NOMO-1 treated with DMSO at 0.1 percent for 48 hours (cell line): ENCODE measurements at regions not wholly inside any gene's neighbourhood (a gene's known extent, or its start where the extent isn't known, plus 50 kb on each side); places are given as distances from the start of the nearest gene placed in this dataset.

Experiments
- DNase-seq: peaks from one replicate; lab custom pipeline; 2025; ENCODE audit not compliant: unreplicated experiment; lab: John Stamatoyannopoulos, UW

DNA sequence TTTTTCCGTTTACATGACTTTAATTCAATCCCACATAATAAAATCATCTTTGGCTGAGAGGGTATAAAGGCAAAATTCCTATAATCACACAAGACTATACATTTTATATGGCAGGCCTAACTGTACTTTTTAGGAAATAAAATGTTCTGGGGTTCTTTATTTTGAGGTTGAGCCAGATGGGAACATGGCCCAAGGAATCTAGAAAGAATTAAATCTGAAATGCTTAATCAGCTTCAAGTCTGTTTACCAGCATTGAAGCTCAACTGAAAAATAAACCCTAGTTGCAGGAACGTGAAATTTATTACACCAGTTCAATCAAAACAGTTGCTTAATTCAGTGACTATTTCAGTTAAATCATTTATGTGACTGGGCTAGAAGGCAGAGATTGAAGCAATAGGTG is 191.0 kb upstream of the BTG1 start:
- no peak for DNase-seq

DNA sequence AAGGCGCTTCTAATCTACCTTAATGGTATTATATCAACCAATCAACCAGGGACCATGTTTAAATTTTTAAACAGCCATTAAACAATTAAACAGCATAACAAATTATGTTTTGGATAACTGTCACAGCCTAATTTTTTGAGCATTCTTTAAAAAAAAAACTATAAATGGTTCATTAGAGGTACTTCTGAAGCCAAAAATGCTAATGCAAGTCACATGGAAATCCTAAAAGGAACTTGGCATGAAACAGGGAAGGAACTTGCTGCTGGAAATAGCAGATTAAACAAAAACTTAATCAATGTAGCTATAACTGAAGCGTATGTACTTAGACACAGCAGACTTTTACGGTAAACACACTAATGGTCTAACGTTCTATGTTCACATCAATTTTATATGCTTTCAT is 190.2 kb upstream of the BTG1 start:
- DNase-seq = no peak

DNA sequence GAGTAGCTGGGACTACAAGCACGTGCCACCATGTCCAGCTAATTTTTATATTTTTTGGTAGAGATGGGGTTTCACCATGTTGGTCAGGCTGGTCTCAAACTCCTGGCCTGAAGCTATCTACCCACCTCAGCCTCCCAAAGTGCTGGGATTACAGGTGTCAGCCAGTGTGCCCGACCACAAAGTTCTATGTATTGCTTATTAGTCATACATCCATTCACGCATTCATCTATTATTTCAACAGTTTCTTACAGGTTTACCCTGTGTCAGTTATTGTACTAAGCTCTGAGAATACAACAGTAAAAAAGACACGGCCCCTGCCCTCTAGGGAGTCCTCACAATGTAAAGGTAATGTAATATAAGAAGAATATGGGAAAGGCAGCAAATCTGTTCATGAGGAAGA is 188.9 kb upstream of the BTG1 start:
- DNase-seq = no peak

DNA sequence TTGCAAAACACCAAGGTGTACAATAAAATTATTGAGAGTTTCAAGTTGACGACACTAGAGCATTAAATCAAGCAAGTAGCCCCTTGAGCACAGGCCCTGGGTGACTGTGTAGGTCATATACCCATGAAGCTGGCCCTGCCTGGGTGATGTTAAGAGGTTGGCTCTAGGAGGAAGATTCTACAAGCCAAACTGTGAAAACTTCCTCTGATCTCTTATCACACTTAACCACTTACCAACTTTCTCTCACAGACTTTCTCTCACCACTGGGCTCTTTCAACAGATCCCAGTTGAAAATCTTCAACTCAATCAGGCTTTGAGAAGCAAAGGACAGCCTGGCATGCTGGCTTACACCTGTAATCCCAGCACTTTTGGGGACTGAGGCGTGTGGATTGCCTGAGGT is 186.9 kb upstream of the BTG1 start:
- DNase-seq = no peak

DNA sequence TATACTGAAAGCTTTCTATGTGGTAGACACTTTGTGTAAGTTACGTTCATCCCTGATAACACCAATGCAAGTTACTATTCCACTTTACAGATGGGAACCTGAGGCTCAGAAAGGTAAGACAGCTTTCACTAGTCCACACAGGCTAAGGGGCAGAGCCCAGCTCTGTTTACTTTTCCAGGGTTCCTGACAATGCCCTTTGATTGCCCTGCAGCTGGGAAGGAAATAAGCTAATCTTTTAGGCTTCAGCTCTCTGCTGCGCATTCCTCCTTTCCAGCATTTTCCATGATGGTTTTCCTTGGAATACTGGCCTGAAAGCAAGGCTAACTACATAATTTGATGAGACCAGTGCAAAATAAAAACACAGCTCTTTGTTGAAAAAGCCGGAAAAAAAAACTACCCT is 185.7 kb upstream of the BTG1 start:
- no peak for DNase-seq

DNA sequence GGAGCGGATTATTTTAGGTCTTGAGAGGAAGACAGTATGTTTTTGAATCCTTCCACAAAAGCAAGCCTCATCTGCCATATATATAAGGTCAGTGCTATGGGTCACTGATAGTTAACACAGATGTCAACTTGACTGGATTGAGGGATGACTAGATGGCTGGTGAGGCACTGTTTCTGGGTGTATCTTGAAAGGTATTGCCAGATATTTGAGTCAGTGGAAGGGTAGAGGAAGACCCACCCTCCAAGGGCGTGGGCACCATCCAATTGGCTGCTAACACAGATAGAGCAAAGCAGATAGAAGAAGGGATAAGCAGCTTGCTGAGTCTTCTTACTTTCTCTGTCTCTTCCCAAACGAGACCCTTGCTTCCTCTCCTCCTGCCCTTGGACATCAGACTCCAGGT is 185.0 kb upstream of the BTG1 start:
- DNase-seq = no peak

DNA sequence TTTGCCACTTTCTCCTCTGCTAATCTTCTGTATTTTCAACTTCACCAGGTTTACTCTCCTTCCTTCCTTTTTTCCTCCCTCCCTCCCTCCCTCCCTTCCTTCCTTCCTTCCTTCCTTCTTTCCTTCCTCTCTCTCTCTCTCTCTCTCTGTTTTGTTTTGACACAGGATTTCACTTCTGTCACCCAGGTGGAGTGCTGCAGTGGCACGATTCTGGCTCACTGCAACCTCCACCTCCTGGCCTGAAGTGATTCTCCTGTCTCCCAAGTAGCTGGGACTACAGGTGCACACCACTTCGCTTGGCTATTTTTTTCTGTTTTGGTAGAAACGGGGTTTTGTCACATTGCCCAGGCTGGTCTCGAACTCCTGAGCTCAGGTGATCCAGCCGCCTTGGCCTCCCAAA is 181.2 kb upstream of the BTG1 start:
- DNase-seq = no peak

DNA sequence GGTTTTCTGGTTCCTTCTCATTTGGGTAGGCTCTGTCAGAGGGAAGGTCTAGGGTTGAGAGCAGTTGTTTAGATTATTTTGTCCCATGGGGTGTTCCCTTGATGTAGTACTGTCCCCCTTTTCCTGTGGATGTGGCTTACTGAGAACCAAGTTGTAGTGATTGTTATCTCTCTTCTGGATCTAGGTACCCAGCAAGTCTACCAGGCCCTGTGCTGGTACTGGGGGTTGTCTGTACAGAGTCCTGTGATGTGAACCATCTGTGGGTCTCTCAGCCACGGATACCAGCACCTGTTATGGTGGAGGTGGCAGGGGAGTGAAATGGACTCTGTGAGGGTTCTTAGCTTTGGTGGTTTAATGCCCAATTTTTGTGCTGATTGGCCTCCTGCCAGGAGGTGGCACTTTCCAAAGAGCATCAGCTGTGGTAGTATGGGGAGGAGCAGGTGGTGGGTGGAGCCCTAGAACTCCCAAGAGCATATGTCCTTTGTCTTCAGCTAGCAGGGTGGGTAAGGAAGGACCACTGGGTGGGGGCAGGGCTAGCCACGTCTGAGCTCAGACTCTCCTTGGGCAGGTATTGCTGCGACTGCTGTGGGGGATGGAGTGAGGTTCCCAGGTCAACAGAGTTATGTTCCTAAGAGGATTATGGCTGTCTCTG is 179.3 kb upstream of the BTG1 start:
- no peak for DNase-seq

DNA sequence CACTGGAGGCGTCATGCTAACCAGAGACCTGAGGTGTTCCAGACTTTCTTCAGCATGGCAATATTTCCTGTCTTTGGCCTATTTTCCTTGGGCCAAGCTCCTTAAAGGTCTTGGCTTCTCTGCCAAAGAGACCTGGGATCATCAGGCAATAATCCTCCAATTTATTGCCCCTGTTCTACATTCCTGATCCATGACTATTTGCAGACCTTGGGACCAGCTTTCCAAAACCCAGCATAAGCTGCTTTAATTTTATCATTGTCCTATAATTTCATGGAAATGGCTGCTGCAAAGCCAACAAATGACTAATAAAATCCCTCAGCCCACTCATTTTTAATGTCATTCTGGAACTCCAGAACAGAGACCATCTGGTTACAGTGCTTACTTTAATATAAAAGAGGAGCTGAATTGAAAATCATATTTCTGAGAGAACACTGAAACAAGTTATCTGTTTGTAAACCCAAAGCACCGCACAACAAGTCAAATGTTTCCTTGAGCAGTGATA is 166.9 kb upstream of the BTG1 start:
- DNase-seq = no peak

DNA sequence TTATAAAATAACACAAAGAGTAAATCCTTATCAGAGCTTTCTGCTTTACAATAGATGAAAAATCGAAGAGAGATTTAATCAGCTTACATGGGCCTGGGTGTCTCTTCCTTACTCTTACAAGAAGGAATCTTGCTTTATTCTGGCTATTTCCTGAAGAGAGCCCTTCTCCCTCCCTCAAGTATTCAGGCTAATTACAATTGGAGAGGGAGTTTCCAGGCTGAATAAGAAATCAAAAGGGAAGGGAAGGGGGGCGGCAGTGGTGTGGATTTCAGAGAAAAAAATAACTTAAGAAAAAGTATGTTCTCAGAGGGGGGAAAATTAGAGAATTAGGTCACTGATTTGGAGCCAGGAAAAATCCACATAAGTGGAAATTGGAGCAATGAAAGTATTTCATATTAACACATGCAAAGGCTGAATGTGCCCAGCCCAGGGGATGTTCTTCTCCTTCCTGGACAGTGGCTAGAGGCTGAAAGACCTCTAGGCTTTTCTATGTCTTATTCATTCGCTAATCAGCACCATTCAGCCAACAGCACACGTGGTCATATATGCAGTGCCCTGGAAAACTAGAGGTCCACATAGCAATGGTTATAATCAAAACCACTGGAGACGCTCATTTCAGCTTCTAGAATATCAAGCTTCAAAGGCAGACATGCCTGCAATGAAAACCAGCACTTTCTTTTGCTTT is 158.9 kb upstream of the BTG1 start:
- no peak for DNase-seq

DNA sequence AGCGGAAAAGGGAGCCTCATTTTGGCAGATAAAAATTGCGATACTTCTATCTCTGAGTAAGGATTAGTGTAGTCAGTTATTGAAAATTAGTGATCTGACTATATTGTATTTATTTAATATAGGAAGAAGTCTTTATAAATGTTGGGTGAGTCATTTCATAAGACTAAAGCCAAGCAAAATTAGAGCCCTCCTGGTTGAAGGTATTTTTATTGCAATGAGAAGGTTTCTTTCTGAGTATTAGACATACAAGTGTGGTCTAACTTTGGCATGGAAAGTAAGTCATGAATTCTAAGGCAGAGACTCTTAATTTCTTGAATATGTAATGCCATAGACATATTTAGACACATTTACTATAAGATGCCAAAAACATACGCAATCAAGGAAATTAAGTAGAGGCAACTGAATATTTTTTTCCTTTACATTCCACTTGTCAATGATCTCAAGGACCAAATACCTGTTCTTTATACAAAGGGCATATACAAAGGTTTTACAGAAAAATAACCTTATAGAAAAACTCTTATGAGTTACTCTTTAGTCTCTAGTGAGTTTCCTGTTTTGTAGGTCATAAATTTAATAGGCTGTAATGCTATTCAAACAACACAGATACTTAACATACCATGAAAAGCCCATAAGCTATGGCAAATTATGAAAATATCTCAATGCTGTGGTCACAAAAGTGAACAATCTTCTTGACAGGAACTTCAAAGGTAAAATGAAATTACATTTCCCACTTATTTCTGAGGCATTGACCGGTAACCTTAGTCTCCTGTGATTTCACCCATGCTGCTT is 156.6 kb upstream of the BTG1 start:
- no peak for DNase-seq

DNA sequence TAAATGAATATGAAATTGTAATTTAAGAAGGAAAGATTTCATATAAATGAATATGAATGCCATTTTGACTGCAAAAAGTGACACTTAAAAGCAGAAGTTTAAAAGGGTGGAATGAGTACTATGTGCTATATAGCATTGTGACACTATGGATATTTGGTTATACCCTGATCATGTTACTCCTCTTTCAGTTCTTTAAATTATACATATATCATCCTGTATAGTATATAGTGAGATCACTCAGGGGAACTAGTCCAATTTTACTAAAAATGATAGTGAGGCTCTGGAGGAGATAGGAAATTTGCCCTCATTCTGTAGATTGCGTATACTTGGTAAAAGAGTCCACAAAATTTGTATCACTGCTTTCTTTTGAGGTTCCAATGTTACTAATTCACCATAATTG is 155.7 kb upstream of the BTG1 start:
- DNase-seq = peak; percentile 53

DNA sequence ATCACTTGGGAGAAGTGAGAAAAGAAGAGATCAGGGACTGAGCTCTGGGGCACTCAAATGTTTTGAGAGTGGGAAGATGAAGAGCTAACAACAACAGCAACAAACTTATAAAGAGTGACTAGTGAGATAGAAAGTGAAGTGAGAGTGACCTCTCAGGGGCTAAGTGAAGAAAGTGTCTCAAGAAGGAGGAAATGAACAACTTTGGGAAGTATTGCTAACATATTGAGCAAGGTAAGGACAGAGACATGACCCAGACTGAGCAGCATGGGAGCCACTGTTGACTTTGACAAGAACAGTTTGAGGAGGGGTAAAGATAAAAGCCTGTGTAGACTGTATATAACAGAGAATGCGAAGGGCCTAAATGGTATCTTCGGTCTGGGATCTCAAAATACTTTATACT is 155.1 kb upstream of the BTG1 start:
- peak; percentile 91 for DNase-seq

DNA sequence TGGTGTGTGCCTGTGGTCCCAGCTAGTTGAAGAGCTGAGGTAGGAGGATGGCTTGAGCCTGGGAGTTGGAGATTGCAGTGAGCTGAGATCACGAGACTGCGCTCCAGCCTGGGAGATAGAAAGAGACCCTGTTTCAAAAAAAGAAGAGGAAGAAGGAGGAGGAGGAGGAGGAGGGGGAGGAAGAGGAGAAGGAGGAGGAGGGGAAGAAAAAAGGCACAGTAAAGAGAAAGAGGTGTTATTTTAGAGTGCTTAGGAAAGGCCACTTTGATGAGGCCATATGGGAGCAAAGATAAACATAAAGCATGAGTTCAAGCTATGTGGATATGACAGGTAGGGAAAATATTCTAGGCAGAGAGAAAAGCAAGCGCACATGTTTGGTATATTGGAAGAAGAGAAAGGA is 154.1 kb upstream of the BTG1 start:
- DNase-seq = no peak

DNA sequence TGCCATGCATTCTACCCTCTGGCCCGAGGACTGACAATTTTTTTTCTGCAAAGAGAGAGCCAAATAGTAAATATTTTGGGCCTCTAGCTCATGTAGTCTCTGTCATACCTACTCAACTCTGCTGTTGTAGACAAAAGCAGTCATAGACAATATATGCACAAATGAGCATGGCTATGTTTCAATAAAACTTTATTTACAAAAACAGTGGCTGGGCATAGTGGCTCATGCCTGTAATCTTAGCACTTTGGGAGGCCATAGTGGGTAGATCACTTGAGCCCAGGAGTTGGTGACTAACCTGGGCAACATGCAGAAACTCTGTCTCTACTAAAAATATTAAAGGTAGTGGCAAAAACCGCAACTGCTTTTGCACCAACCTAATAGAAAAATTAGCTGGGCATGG is 153.7 kb upstream of the BTG1 start:
- DNase-seq = no peak

DNA sequence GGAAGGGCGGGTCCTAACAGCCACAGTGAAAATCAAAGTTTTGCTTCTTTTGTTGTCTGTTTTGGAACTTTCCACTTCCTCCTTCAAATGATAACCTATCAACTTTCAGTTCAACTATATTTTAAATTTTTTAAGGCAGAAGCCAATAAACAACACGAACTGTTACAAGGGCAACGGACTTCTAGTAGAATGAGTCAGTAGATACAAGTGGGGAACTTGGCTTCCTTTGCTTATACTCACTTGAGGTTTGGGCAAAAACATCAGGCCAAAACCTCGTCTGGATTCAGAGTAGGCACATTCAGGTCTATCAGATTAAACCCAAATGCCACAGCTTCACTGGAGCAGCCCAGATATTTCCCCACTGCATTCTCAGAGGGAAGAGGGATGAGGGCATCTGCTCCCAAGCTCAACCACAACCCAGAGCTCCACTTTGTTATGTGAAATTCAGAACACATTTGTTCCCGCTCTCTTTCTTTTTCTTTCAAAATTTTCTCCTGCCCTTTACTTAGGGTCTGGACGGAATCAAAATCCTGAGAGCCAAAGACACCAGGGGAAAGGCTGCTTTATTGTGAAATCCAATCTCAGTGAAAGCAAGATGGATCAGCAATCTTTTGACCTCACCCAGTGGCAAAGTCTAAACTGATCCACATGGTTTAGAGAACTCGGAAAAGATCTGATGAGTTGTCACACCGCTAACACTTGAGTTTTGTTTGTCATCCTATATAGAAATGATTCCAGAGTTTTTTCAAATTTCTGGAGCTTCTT is 152.5 kb upstream of the BTG1 start:
- peak; percentile 53 for DNase-seq

DNA sequence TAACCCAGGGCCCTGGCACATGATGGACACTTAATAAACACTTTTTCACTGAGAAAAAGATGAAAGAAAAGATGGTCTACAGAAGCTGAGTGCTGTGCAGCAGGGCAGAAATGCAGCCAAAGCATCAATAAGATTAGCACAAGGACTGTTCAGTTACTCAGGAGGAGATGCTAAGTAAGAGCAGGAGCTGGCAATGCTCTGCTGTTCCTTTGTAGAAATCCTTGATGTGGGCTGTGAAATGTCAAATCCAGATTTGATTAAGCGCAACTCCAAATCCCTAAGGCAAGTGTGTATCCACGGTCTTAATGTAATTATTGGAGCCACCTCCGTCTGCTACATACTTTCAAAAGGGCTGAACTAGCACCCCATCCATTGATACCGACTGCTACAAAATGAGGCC is 151.8 kb upstream of the BTG1 start:
- DNase-seq = no peak

DNA sequence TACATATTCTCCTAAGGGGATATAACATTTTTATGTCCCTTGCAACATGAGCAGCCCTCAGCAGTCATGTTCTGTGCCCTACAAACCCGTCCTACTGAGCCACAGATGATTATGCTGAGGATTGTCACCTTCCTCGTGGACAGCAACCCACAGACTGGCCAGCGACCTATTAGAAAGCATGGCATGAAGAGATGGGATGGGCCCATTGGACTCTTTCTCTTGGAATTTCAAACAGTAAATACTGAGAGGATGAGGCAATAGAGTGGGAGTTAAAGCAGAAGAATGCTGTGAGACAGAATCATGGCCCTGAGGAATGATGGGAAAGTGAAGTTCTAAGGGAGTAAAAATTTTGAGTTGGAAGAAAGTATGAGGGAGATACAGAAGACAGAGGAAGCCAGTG is 149.9 kb upstream of the BTG1 start:
- DNase-seq = no peak

DNA sequence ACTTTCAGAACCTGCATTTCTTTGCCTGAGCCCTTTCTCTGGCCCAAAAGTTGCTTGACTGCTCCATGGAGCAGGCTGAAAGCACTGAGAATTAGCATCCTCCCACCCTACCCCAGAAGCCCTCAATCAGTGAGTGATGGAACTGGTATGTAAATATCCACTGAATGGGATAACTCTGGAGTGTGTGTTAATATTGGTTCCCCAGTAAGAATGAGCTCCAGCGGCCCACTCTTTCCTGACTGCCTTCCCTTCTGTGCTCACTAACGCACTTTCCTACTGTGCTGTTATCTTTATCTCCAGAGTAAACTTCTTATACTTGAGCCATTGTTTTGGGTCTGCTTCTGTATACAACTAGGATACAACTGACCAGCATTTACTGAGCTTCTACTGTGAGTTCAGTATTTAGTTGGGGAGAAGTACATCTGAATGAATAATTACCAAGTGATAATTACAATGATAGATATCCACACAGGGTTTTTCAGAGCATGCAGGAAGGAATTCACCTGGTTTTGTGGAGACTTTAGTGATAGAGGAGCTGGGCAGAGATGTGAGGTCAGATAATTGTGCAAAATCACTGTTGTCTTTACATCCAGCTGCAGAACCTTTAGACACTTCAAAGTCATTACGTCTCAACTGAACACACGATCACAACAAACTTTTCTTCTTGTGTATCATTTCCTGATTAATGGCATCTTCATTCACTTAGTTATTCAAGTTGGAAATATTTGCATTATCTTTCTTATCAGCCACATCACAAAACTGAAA is 149.2 kb upstream of the BTG1 start:
- no peak for DNase-seq

DNA sequence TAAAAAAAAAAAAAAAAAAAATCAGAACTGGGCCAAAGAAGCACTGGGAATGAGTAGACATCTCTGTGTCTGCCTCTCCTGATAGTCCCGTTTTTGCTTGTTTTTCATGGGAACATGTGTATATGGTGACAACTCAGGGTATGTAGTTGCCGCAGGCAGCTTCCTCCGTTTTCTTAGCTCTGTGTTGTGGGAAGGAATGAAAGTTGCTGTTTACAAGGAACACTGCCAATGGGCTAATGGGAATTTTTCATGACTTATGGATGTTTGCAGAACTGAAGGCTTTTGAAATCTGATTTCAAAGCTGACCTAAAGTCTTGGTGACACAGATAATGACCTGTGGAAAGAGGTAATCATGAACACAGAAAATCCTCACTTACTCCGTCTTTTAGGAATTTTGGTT is 146.4 kb upstream of the BTG1 start:
- no peak for DNase-seq

DNA sequence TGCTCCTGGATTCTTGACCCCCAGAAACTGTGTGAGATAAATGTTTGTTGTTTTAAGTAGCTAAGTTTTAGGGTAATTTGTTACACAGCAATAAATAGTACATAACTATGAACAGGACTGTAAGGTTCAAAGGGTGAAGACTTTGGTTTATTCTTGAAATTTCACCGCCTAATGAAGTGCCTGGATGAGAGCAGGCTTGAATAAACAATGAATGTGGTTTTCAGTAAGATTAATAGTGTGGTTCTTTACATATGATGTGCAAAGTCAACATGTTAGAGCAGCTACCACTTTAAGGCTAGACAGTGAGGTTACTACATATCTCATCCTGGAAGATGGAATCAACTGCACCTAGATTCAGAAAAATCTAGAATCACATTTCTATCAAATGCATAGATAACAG is 145.2 kb upstream of the BTG1 start:
- no peak for DNase-seq
